Non-pigmented ciliary epithelial cell (primary cell): ENCODE measurements at regions not wholly inside any gene's neighbourhood (a gene's known extent, or its start where the extent isn't known, plus 50 kb on each side); places are given as distances from the start of the nearest gene placed in this dataset.

Experiments used
- DNase-seq: peaks from one replicate; pipeline ENCODE4 v3.0.0-alpha.2; 2010; ENCODE audit warnings: low read depth

DNA sequence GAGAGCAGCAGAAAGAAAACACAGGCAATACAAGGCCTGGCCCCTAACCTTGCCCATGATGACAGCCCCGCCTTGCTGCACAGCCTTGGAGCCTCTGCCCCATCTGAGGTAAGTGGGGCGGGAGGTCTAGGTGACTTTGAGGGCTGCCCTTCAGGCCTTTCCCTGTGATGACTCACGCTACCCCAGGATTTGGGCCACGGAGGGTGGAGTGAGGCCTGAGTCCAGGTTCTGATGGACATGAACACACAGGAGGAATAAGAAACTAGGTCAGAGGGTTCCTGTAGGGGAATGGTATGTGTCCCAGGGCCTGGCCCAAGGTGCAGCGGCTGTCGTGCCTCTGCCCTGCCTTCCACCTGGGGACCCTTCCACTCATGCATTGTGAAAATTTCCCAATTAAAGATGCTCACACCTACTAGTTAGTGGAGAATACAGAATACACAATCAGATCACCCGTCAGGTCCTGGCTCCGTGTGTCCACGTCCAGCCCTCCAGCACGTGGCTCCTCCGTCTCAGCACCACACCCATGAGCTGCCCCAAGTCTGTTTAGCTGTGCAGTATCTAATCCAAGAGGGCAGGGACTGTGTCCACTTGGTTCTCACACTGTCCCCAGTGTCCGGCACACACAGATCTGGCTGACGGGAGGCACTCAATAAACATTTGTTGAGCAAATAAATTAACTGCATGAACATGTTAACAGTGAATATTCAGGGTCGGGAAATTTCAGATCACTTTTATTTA lies 111.0 kb downstream of the CHST1 start:
- DNase-seq, result no peak

DNA sequence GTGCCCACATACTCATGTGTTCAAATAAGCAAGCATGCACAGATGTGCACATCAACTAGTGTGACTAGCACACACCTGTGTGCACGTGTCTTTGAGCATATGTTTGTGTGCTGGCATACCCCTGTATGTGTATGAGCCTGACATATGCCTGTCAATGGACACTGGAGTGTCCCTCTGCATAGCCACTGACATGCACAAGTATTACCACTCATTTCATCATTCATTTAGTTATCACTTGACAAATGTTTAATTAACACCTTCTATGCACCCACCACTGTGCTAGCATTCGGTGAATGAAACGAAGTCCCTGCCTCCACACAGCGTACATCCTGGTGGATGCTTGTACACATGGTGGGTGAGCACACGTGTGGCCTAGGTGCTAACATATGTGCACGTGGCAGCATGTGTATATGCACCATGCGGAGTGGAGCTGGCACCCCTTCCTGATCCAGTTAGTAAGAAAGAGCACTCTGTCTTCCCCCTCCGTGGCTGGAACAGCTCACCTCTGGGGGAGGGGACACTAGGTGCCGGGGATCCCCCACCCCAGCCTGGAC lies 112.0 kb downstream of the CHST1 start:
- DNase-seq, result no peak

GRCh38 chr11:45551191-45551713 lies 114.2 kb downstream of the CHST1 start:
- DNase-seq, result no peak

GRCh38 chr11:45549257-45549656 lies 116.2 kb downstream of the CHST1 start:
- DNase-seq, result no peak

- no peak for DNase-seq
Measured at GRCh38 chr11:45546366-45546765, 119.1 kb downstream of the CHST1 start.

DNA sequence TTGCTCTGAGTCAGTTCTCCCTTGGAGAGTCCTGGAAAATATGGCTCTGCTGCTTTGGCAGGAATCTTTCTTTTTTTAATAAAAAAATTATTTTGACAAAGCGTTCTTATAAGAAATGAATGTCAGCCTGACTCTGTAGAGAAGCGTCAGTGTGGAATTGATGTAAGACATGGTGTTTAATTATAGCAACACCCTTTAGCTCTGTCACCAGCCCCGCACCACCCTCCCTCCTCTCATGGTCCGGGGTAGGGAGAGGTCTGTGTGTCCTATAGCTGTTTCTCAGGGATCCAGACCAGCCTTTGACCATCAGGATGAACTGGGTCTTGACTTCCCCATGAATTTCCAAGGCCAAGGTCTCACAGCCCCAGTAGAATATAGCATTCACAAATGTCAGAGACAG lies 120.6 kb downstream of the CHST1 start:
- DNase-seq, result no peak

DNA sequence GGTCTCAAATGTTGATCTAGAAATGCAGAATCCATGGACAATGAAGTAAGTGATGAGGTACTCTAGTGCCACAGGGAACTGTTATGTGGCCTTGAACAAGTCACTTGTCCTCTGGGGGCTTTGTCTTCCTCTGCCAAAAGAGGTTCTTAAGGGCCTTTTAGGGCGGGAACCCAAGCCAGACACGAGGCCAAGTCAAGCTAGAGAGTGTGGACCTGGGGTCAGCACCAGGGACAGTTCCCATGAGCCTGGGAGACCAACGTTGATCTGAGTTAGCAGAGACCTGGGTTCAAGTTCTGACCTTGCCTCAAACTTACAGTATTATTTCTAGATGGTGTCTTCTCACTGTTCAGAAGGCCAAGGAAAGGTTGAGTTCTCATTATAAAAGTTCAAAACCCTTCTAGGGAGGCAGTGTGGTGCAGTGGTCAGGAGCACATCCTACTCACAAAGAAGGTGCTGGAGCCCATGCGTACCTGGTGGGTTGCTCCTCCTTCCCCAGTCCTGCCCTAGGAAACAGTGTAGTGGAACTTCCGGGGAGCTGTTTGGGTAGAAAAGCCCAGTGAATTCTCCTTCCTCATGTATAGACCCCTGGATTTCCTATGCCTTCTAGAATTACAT lies 121.5 kb downstream of the CHST1 start:
- no peak for DNase-seq

- no peak for DNase-seq
Measured at GRCh38 chr11:45543081-45543480, 122.3 kb downstream of the CHST1 start.

DNA sequence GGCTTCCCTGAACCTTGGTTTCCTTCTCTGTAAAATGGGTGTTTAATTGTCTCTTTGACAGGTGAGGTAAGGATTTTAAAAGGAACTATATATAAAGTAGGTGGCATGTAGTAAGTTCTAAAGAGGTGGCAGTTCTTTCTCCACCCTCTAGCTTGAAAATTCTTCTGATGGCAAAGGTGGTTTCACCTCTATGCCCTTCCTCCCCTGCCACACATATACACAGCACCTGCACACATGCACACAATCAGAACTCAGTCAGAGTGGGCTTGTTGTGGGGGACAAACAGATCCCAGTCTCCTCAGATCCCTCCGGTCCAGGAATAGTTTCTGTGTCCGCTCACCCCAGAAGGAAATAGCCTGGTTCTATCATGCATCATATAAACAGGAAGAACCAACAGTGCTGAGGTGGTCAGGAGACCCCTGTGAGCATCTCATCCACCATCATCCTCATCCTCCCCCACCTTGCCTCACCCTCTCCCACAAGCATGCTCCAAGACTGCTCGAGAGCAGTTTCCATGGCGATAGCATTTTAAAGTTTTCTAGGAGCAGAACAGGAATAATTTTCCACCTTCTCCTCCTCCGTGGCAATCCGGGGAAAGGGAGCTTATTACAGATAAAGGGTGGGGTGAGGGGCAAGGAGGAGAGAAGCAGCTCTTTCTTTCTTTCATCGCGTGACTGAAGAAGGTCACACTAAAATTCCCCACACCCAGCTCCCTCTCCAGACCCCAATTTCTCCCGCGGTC lies 123.6 kb downstream of the CHST1 start:
- no peak for DNase-seq

DNA sequence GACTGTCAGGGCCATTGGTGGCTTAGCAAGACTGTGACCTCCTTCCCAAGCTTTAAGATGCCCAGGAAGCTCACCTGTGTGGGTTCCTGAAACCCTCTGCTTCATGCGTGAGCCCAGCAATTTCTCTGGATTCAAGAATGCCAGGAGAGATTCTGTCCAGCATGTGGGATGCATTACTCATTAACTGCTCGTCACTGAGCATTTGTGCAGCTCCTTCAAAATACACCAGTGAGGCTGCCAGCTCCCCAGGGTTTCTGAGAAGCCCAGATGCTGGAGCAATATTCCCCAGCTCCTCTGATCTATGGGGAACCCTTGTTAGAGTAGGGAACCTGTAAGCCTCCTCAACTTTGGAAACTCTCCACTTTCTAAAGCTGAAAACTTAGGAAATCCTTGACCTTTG lies 126.5 kb downstream of the CHST1 start:
- DNase-seq, result no peak

DNA sequence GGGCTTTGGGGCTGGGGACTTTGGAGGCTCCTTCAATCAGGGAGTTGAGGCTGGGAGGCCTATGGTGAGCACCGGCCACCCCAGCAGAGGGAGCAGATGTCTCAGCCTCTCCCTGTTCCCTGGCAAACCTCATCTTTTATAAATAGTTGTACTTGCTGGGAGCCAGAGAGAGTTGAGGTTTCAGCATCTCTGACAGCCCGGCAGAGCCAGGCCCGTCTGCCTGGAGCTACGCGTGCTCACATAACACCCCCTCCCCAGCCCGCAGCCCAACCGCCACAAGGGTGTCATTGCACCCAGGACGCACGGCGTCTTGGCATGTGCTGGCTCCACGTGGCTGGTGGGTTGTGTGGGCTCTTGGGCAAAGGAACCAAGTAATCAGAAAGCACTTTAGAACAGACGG lies 127.1 kb downstream of the CHST1 start:
- DNase-seq, result no peak

DNA sequence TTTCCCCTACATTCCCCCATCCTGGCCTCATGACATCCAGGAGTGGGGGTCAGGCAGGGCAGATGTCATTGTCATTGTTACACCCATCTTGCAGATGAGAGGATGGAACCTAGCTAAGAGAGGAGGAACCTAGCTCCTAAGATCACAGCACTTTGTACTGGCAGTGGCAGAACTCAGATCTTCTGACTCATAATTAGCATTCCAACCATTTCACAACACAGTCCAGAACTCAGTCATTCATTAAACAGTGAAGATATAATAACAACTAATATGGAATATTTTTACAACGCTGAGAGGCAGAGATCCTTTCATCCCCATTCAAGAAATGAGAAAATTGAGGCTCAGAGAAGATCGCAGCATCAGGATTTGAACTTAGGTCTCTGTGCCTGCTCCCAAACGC lies 127.8 kb downstream of the CHST1 start:
- DNase-seq, result no peak

- DNase-seq, result no peak
Measured at GRCh38 chr11:45535033-45535432, 130.4 kb downstream of the CHST1 start.

GRCh38 chr11:45534132-45534531 lies 131.3 kb downstream of the CHST1 start:
- DNase-seq, result no peak

DNA sequence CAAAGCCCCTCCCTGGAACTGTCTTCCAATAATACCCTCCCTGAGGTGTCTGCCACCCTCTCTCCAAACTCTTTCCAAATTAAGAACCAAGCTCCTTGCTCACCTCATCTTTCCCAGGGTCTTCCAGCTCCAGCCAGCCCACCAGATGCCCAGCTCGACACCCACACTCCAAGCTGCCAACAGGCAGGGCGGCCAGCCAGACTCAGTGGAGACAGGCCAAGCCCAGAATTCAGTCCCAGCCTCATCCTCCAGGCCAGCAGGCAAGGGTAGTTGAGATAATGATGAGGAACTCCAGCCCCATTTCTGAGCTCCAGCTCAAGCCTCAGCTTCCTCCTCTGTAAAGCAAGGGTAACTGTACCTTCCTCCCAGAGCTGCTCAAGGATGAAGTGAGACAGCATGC lies 132.9 kb downstream of the CHST1 start:
- DNase-seq, result no peak

DNA sequence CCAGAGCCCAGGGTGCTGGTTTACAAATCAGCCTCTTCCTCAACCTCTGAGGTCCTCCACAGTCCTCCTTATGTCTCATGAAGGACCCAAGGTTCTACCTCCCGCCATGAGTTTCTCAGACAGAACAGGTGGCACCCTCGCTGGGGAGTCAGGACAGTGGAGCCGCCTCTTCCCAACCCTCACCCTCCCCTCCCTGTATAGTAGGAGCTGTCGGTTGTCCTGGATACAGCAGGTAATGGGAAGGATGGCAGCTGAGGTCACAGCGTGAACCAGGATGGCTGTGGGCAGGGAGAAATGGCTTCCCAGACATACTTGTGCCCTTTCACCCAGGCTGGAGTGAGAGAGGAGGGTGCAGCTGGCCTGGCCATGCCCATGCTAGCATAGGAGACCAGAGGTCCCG lies 134.6 kb downstream of the CHST1 start:
- DNase-seq, result no peak

GRCh38 chr11:45530111-45530510 lies 135.3 kb downstream of the CHST1 start:
- no peak for DNase-seq

- DNase-seq, result no peak
Measured at GRCh38 chr11:45528435-45528834, 137.0 kb downstream of the CHST1 start.

GRCh38 chr11:45527898-45528297 lies 137.5 kb downstream of the CHST1 start:
- no peak for DNase-seq

DNA sequence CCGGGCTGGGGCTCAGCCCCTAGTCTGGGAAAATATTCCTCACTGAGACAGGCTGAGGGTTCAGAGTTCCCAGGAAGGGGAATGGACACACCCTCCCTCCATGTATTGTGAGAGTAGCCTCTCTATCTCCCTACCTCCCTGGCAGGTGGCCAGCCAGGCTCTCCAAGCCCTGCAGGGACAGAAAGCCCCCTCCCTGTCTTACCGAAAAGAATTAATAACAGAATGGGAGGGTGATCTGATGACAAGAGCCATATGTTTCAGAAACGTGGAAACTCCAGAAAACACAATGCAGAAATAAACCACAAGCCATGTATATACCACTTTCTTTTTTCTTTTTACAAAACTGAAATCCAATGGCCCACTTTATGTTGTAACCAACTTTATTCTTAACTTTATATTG lies 140.0 kb downstream of the CHST1 start:
- DNase-seq, result no peak

- no peak for DNase-seq
Measured at GRCh38 chr11:45523760-45524159, 141.7 kb downstream of the CHST1 start.

GRCh38 chr11:45518833-45519535 lies 146.4 kb downstream of the CHST1 start:
- DNase-seq, result no peak
